SK-N-SH (cell line): ENCODE measurements at regions not wholly inside any gene's neighbourhood (a gene's known extent, or its start where the extent isn't known, plus 50 kb on each side); places are given as distances from the start of the nearest gene placed in this dataset.

Experiments used
- CTCF ChIA-PET: fragments of 300-600, 350-600 bp; formaldehyde crosslinking; extraction: SDS; loops from one replicate; lab custom pipeline; 2021; lab: Yijun Ruan, JAX
- POLR2A ChIA-PET: fragments of 350-600 bp; sonication (Branson Sonifier 250); formaldehyde crosslinking; extraction: SDS; loops from one replicate; lab custom pipeline; 2020; ENCODE audit warnings: antibody characterized with exemption, inconsistent platforms; lab: Yijun Ruan, JAX
- DNase-seq: peaks from one replicate; pipeline ENCODE4 v3.0.0; 2012
- H2AFZ ChIP-seq: fragments of 200-600 bp; sonication (generic); 2 replicates; pipeline ENCODE4 v1.8.1; 2016; ENCODE audit warnings: antibody characterized with exemption, mild to moderate bottlenecking, low read depth
- H3F3A ChIP-seq: fragments of 200-600 bp; sonication (generic); replicated peaks from 2 replicates; pipeline ENCODE3; 2016; ENCODE audit warnings: antibody characterized with exemption, mild to moderate bottlenecking; ENCODE audit not compliant: insufficient read depth
- H3K27ac ChIP-seq, 2 experiments: fragments of 200-500 bp in 1 of 2; fragments of 200-600 bp in 1 of 2; sonication (Bioruptor generic) in 1 of 2; sonication (generic), shearing (Covaris generic) in 1 of 2; 2 replicates each; pipeline versions ENCODE4 v1.5.1 to v1.6.1; 2014 to 2016; ENCODE audit warnings: low read depth in 2 of 2, inconsistent platforms in 1 of 2, low read length in 1 of 2, mild to moderate bottlenecking in 1 of 2, mixed read lengths in 1 of 2
- H3K27me3 ChIP-seq: fragments of 200-600 bp; sonication (generic), shearing (Covaris generic); 2 replicates; pipeline ENCODE4 v1.6.1; 2016; ENCODE audit warnings: mixed run types; ENCODE audit not compliant: insufficient read depth
- H3K36me3 ChIP-seq, 2 experiments: fragments of 200-500 bp in 1 of 2; fragments of 200-600 bp in 1 of 2; sonication (Bioruptor generic) in 1 of 2; sonication (generic) in 1 of 2; replicated peaks in 1 of 2; 2 replicates each; pipeline versions ENCODE3 to v1.5.1; 2014 to 2016; ENCODE audit warnings: low read length in 1 of 2, mild to moderate bottlenecking in 1 of 2; ENCODE audit not compliant: insufficient read depth in 2 of 2, control insufficient read depth in 1 of 2
- H3K4me1 ChIP-seq, 2 experiments: fragments of 200-500 bp in 1 of 2; fragments of 200-600 bp in 1 of 2; sonication (Bioruptor generic) in 1 of 2; sonication (generic), shearing (Covaris generic) in 1 of 2; 2 replicates each; pipeline versions ENCODE4 v1.5.1 to v1.6.1; 2014 to 2016; ENCODE audit warnings: low read depth in 1 of 2, low read length in 1 of 2, mixed run types in 1 of 2; ENCODE audit not compliant: insufficient read depth in 2 of 2, control insufficient read depth in 1 of 2
- H3K4me2 ChIP-seq: fragments of 200-600 bp; sonication (generic), shearing (Covaris generic); 2 replicates; pipeline ENCODE4 v1.6.1; 2017; ENCODE audit warnings: mixed run types
- H3K4me3 ChIP-seq, 2 experiments: fragments of 200-500 bp in 1 of 2; fragments of 200-600 bp in 1 of 2; sonication (Bioruptor generic) in 1 of 2; sonication (generic), shearing (Covaris generic) in 1 of 2; 2 replicates each; pipeline versions ENCODE4 v1.5.1 to v1.8.1; 2014 to 2016; ENCODE audit warnings: low read depth in 2 of 2, inconsistent platforms in 1 of 2, low read length in 1 of 2, mild to moderate bottlenecking in 1 of 2, mixed read lengths in 1 of 2, moderate library complexity in 1 of 2
- H3K79me2 ChIP-seq: fragments of 200-600 bp; sonication (generic); 2 replicates; pipeline ENCODE4 v1.8.1; 2017; ENCODE audit warnings: mild to moderate bottlenecking; ENCODE audit not compliant: insufficient read depth
- H3K9ac ChIP-seq: fragments of 200-600 bp; sonication (generic); 2 replicates; pipeline ENCODE4 v1.6.1; 2017; ENCODE audit warnings: mixed run types
- H3K9me2 ChIP-seq: fragments of 200-600 bp; sonication (generic); 2 replicates; pipeline ENCODE4 v1.6.1; 2017; ENCODE audit warnings: mixed run types
- H3K9me3 ChIP-seq: fragments of 200-600 bp; sonication (generic); 2 replicates; pipeline ENCODE4 v1.6.1; 2017; ENCODE audit warnings: mixed run types, mild to moderate bottlenecking, moderate library complexity
- H4K20me1 ChIP-seq: fragments of 200-600 bp; sonication (generic); 2 replicates; pipeline ENCODE4 v1.6.1; 2017; ENCODE audit warnings: mild to moderate bottlenecking, mixed run types; ENCODE audit not compliant: insufficient read depth
- CHD2 ChIP-seq: fragments of 150-350 bp; IDR thresholded peaks from 2 replicates; pipeline ENCODE4 v1.6.1; 2018; ENCODE audit warnings: low read length; ENCODE audit not compliant: partially characterized antibody
- GABPA ChIP-seq: IDR thresholded peaks from 2 replicates; pipeline ENCODE4 v1.4.0; 2012; ENCODE audit warnings: low read depth, mild to moderate bottlenecking
- GATA2 ChIP-seq: sonication (generic); formaldehyde crosslinking; IDR thresholded peaks from 2 replicates; pipeline ENCODE4 v1.5.0; 2020; ENCODE audit warnings: mild to moderate bottlenecking, missing genetic modification reagents
- IRF3 ChIP-seq: fragments of 150-350 bp; IDR thresholded peaks from 2 replicates; pipeline ENCODE4 v1.6.1; 2016; ENCODE audit warnings: mild to moderate bottlenecking, low read depth, low read length
- MAX ChIP-seq: IDR thresholded peaks from 2 replicates; pipeline ENCODE4 v1.4.0; 2012; ENCODE audit warnings: low read depth
- NRF1 ChIP-seq: IDR thresholded peaks from 2 replicates; pipeline ENCODE4 v1.6.1; 2012; ENCODE audit warnings: low read depth, mild to moderate bottlenecking, low read length
- PBX3 ChIP-seq: IDR thresholded peaks from 2 replicates; pipeline ENCODE4; 2012
- RCOR1 ChIP-seq: fragments of 150-350 bp; IDR thresholded peaks from 2 replicates; pipeline ENCODE4 v1.6.1; 2017; ENCODE audit warnings: antibody characterized with exemption, low read length
- REST ChIP-seq: IDR thresholded peaks from 2 replicates; pipeline ENCODE4 v1.6.1; 2012; ENCODE audit warnings: mild to moderate bottlenecking, low read depth, low read length, moderate library complexity
- SMC3 ChIP-seq: IDR thresholded peaks from 2 replicates; pipeline ENCODE4 v1.6.1; 2012; ENCODE audit warnings: low read depth, low read length, improper control_type of control experiment
- TEAD4 ChIP-seq: IDR thresholded peaks from 2 replicates; pipeline ENCODE4 v1.4.0; 2012; ENCODE audit warnings: mild to moderate bottlenecking, borderline replicate concordance; ENCODE audit not compliant: insufficient read depth
- USF2 ChIP-seq: fragments of 150-350 bp; IDR thresholded peaks from 2 replicates; pipeline ENCODE4 v1.6.1; 2017; ENCODE audit warnings: antibody characterized with exemption, low read length, low read depth, borderline replicate concordance
- ZBTB33 ChIP-seq: IDR thresholded peaks from 2 replicates; pipeline ENCODE4 v1.4.0; 2012; ENCODE audit warnings: low read depth, borderline replicate concordance
- WGBS: methylation state at CpG from one replicate; pipeline ENCODE4 v1.1.6; 2017; ENCODE audit warnings: low lambda C conversion rate; 5-methylcytosine and 5-hydroxymethylcytosine counted together

GRCh38 chr1:168843401-168843800, 114.4 kb upstream of the DPT start:
- POLR2A ChIA-PET: no interaction called here
- 54% methylated on average over 4 of the region's 4 CpGs for WGBS

More at GRCh38 chr1:168843401-168843800, 114.4 kb upstream of the DPT start:
- Histone ChIP-seq H3K9ac (no peak overlapping the region), H4K20me1 (no peaks in the 10 kb centered on the region), H3F3A (no peaks in the 10 kb centered on the region), H2AFZ (no peak overlapping the region), H3K4me3 (no peak overlapping the region), H3K9me3 (no peaks in the 10 kb centered on the region), H3K36me3 (no peaks in the 10 kb centered on the region), H3K27ac (no peak overlapping the region), H3K79me2 (no peaks in the 10 kb centered on the region), H3K27me3 (no peaks in the 10 kb centered on the region), H3K4me1 (no peaks in the 10 kb centered on the region; a peak in 1 of 4 replicates), H3K4me2 (no peak overlapping the region), H3K9me2 (no peaks in the 10 kb centered on the region)
- CTCF ChIA-PET: no interaction called here
- no peak for TF ChIP-seq REST
- TF ChIP-seq ZBTB33: no peak
- TF ChIP-seq NRF1: no peak
- no peak for TF ChIP-seq MAX
- TF ChIP-seq GATA2: no peak
- no peak for TF ChIP-seq CHD2
- TF ChIP-seq GABPA: no peak
- TF ChIP-seq SMC3: no peak
- no peak for TF ChIP-seq RCOR1
- no peak for TF ChIP-seq USF2
- no peak for TF ChIP-seq TEAD4
- no peak for TF ChIP-seq IRF3
- TF ChIP-seq PBX3: no peak
- no peak for DNase-seq
